ENCODE measurements at regions not wholly inside any gene's neighbourhood (a gene's known extent, or its start where the extent isn't known, plus 50 kb on each side); places are given as distances from the start of the nearest gene placed in this dataset.

DNA sequence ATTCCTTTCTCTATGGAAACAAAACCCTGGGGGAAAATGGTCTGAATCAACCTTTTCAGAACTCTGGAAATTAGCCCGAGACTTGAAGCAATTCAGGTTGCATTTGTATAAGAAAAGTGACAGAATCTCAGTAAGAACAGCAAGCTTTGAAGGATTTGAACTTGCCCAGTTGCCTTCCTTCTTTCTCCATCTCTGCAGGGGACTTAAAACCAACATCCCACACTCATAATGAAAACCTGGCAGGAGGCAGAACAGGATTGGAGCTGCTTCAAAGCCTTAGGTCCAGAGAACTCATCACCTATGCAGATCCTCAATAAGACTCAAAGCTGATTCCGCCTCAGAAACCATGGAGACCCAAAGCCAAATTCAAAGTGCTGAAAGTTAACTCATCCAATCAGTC, 790.5 kb upstream of the ID2 start:
- no peak for DNase-seq (ENCODE audit: low read depth in 4 of 4, low spot score in 3 of 4)

DNA sequence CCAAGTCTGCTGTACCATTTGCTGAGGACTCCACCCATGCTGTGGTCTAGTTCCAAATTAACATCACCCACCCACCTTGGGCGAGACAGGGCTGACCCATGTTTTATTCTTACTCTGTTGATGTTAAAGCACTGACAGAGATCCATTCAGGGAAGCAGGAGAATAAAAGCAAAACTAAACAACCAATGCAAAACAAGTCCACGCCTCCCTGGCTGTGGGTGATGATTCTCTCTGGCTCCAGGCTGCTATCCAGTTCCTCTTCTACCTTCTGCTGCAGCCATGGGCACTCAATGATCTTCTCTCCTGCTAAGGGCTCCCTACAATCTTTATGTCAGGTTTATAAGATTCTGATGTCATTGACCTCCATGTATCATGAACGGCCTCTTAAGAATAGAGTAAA, 786.6 kb upstream of the ID2 start:
- DNase-seq (ENCODE audit: low read depth in 4 of 4, low spot score in 3 of 4), result no peak

DNA sequence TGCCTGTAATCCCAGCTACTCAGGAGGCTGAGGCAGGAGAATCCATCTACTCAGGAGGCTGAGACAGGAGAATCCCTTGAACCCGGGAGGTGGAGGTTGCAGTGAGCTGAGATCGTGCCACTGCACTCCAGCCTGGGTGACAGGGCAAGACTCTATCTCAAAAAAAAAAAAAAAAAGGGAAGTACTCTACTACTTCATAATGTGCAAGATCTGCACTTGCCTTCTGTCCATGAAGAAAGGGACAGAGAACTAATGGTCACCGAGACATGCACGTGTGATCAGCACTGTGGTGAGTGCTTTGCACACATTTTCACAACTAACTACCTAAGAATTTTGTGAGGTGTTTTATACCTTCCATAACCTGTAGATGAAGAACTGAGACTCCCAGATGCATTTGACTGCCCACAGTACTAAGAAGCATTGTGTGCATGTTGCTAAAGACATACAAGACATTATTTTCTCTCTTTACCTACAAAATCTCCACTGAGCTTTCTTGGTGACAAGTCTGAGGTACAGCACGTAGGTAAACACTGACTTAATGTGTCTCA, 784.8 kb upstream of the ID2 start:
- DNase-seq (ENCODE audit: low read depth in 4 of 4, low spot score in 3 of 4), result no peak

DNA sequence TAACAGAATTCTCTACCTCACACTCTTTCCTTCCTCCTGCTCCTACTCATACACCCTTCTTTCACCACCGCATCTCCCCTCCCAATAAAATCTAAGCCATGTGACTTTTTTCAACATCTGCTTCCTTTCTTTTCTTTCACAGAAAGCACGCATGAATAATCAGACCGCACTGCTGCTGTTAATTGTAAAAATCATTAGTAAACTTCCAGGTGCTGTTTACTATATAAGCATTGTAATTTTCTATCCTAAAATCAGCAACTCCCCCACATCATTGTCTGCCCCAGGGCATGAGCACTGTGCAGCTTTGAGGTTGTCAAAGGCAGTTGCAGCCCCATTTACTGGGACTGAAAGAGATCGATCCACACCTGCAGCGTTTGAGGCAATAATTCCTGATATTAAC, 782.6 kb upstream of the ID2 start:
- DNase-seq (ENCODE audit: low read depth in 4 of 4, low spot score in 3 of 4), result no peak

DNA sequence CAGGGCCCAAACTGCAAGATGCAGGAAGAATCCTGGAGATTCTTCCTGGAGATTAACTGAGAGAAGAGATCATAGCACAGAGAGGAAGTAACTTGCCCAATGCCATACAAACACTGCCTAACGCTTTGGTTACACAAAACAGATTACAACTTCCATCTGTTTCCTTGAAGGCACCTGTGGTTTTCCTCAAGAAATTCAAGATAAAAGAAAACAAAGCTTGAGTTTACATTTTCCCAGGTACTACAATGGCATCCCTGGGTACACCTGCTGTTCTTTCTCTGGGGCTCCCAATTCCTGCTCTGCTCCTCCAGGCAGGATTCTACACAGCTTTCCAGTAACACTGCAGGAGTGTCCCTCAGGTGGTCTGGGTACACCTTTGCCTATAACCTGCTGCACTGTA, 781.9 kb upstream of the ID2 start:
- no peak for DNase-seq (ENCODE audit: low read depth in 4 of 4, low spot score in 3 of 4)

DNA sequence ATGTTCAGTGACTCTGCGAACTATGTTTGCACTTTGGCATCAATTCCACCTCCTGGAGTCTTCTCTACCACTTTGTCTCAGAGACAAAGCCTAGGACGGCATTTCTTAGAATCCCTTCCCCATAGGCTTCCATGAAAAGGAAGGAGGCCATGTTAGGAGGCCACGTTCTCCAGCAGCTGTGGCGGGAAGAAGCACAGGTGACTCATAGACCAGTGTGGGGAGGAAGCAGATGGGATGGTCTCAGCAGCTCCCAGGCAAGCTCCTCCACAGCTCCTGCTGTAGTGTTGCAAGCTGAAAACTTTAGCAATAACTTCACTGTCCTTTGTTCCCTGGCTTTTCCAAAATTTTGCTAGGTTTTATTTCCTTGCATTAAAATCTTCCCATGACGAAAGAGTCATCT, 781.3 kb upstream of the ID2 start:
- no peak for DNase-seq (ENCODE audit: low read depth in 4 of 4, low spot score in 3 of 4)

DNA sequence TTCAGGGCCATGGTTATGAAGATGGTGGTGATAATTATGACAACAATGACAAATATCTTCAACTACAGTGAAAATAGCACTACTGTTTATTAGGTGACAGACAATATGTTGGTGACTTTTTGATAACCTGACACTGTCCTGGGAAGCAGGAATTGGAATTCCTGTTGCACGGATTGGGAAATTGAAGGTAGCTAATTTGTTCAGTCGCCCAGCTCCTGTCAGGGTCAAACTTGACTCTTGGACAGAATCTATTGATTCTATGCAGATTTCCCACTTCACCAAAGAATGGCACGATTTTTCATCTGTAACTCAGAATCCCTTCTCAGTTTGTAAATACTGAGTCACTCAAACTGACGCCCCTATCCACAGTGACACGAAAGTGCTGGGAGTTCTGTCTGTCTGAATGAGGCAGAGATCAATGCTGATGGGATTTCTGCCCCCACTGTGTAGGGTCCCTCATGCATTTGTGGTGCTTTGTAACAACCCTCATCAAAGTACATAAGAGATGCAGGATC, 779.5 kb upstream of the ID2 start:
- no peak for DNase-seq (ENCODE audit: low read depth in 4 of 4, low spot score in 3 of 4)

DNA sequence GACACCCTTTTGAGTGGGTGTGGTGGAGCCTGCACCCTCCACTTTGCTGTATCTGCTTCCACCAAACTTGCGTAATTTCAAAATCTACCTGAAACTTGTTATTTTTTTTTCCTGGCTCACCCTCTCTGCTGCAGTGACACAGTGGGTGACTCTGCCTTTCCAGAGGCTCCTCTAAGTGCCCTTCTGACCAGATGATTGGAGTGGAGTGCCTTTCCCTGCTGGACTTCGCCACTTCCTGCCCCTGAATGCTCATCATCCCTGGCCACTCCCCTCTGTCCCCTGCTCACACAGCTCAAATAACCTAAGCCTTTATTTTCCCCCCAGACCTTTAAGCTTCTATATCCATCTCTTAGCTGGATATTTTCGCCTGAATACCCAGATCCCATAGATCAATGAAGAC, 777.5 kb upstream of the ID2 start:
- no peak for DNase-seq (ENCODE audit: low read depth in 4 of 4, low spot score in 3 of 4)

DNA sequence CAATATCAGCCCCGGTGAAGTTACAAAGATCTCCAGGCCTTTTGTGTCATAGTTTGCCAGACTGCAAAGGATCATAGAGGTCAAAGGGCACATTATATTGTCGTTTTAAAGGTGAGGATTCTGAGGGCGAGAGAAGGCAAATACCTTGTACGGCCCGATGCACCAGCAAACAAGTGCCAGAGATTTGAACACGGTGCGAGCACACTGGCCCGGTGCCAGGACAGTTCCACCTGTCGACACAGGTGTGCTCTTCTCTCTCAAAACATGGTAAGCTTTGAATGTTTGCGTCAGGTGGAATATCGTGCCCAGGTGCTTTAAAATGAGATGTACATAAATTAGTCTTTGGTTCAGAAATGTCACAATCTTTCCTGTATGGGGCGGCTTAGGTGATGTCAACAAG, 776.1 kb upstream of the ID2 start:
- no peak for DNase-seq (ENCODE audit: low read depth in 4 of 4, low spot score in 3 of 4)

DNA sequence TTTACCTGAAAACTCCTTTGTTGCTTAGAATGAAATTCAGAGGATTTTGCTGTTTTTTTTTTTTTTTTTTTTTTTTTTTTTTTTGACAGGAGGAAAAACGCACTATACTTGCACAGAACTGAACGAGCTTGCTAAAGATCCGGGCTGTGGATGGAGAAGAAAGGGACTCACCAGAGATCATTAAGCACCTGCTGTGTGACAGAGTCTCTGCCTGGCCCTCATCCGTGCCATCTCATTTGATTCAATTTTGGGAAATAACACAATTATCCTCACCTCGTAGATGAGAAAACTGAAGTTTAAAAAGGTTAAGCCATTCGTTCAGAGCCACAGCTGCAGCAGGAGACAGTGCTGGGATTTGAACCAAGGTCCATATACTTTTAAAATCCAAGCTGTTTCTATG, 775.4 kb upstream of the ID2 start:
- DNase-seq (ENCODE audit: low read depth in 4 of 4, low spot score in 3 of 4), result no peak

DNA sequence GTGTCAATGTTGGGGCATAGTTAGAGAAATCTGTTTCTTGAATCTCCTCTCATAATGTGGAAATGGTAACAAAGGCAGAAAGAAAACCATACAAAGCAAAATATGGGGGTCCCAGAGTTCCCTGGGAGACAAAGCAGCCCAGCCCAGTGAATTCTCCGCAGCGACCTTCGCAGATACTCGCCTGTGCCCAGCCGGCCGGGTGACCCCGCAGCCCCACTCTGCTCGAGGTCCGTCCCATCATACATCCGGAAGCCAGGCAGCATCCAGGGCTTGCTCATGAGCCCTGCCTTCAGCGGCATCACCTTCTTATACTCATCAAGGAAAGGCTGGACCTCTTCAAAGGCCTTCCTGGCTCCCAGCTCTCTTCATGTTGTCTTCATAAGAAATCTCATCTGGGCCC, 774.8 kb upstream of the ID2 start:
- no peak for DNase-seq (ENCODE audit: low read depth in 4 of 4, low spot score in 3 of 4)

DNA sequence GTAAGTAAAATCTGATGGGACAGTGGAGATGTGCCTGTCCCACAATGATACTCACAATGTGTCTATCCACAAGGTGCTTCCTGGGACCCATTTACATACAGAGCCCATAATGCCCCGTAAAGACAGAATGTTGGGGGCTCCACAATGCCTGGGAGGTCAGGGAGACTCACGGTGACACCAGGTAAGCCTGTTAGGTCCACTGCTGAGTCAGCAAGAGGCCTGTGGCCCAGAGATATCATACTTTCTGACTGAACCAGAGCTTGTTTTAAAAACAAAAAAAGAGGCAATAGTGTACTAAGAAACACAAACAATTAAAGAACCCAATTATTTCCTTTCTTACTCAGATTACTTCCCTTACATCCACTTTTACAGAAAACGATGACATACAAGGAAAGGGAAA, 771.1 kb upstream of the ID2 start:
- DNase-seq (ENCODE audit: low read depth in 4 of 4, low spot score in 3 of 4), result no peak

DNA sequence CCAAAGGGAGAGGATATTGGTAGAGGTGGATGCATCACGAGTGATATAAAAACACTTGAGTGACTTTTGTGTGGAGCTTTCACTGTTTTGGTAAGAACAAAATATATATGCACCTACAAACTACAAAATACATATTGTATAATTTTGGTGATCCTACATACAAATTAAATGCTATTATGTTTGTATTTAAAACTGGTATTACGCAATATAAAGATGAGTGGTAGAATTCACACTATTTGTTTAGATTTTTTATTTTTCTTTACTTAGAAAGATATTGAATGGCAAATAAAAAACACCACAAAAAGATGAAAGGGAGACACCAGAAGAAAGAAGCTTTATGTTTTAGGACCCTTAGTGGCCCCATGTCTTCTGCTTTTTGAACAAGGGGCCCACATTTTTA, 770.7 kb upstream of the ID2 start:
- DNase-seq (ENCODE audit: low read depth in 4 of 4, low spot score in 3 of 4), result no peak

DNA sequence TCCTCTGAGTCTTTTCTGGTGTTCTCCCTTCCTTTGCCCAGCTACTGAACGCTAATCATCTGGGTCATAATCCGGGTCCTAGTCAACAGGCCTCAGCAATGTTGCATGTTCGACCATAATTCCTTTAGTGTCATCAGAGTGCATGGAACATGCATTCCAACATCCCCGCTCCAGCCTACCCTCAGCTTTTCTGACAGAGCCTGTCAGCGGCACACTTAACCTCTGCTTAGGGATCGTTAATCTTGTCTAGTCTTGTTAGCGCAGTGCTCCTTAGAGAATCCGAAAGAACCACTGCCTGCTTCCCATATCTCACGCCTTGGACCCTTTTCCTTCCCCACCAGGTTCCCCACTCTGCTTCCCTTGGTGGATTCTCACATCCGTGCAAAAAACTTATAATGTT, 767.9 kb upstream of the ID2 start:
- peak in 3 of 4 donors; percentile 20 to 41 (median 28) for DNase-seq (ENCODE audit: low read depth in 4 of 4, low spot score in 3 of 4)

DNA sequence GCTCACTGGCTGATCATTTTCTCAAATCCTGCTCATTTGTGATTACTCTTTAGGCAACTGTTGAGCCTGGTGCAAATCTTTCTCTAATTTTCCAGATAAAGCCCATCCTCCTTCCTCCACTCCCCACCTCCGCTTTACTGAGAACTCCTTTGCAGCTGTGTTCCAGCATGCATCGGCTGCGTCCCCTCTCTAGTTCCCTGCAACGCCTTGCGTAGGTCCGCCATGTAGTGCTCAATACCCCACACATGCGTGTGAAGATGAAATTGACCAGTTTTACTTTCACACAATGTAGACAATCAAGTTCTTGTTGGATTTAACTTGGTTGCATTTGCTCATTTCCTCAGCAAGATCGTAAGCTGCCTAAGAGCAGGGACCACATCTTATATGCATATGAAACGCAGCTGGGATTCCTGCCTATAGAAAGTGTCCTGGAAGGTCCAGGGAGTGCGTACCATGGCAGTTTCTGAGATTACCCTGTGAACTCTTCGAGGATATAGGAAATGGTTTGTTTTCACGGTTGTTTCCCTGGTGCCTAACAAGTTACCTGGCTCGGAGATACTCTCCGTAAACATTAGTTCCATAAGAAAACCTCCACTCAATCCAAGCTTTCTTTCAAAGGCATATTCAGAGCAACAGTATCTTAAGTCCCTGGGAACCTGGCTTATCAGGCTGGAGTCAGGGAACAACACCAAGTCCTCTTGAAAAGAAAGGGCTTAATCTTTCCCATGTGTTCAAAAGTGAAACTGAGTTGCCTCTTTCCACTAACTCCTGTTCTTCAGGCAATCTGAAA, 766.4 kb upstream of the ID2 start:
- no peak for DNase-seq (ENCODE audit: low read depth in 4 of 4, low spot score in 3 of 4)

DNA sequence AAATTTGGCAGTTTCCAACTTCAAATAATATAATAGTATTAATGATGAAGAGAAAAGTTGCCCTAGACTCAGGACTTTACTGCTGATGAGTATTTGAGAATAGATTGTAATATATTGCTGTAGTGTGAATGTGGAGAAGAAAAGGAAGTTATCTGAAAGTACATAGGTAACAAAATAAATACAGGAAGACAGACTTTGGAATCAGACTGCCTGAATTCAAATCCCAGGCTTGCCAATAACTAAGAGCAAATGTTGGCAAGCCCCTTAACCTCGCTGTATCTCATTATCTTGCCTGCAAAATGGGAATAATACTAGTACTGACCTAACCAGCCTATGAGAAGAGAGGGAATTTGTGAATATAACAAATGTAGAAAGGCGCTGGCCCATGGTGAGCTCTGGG, 765.2 kb upstream of the ID2 start:
- DNase-seq (ENCODE audit: low read depth in 4 of 4, low spot score in 3 of 4), result no peak

DNA sequence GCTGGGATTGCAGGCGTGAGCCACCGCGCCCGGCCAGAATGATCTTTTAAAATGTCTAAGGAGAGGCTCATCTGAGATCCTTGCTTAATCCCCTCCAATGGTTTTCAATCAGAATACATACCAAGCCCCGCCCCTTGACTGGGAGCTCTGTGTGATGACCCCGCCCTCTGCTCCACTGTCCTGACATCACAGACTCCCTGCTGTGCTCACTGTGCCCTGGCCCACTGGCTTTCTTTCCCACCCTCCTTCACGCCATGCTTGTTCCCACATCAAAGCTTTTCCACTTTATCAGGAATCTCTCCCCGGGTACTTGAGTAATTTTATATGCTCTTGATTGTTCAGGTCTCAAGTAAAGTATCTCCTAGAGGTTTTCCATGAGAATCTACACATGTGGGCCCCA, 762.3 kb upstream of the ID2 start:
- no peak for DNase-seq (ENCODE audit: low read depth in 4 of 4, low spot score in 3 of 4)

DNA sequence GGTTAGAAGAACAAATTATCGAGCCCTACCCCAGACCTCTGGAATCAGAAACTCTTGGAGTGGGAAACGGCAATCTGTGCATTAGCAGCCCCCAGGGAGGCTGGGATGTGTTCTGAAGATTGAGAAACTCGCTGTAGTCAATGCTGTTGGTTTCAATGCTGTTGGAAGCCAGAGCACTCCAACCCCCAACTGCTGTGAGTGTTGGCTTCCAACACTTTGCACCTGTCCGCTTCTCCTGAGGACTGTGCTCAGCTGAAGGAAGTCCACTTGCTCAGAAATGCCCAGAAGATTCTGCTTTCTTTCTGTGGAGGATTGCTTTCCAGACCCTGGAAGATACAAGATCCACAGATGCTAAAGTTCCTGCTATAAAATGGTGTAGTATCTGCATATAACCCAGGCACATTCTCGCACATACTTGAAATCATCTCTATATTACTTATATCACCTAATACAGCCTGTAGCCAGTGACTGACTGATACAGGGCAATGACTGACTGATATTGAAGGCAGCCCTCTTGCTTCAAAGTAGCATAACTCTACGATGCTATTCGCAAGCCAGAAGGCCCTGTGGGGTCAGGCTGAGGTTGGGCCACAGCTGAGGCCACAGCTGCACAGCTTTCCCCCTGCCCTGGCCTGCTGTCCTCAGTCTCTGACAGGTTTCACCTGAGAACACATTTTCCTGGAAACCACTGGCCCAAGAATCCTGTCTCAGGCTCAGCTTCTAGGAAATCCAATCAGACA, 757.7 kb upstream of the ID2 start:
- no peak for DNase-seq (ENCODE audit: low read depth in 4 of 4, low spot score in 3 of 4)

DNA sequence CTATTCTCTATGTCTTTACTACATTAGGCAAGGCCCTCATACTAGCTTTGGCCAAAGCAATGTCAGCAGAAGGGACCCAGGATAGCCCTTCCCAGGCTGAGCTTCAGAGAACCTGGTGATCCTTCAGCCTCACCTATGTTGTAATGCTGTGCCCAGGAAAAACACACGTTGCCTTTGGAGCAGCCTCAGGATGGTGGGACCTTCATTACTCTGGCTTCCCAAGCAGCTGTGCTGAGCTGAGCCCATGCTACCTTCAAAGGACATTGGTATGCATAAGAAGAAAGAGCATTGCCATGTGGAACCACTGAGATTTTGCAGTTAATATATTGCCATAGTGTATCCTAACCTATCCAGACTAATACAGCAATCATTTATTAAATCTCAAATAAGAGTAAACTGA, 756.4 kb upstream of the ID2 start:
- DNase-seq (ENCODE audit: low read depth in 4 of 4, low spot score in 3 of 4), result no peak

DNA sequence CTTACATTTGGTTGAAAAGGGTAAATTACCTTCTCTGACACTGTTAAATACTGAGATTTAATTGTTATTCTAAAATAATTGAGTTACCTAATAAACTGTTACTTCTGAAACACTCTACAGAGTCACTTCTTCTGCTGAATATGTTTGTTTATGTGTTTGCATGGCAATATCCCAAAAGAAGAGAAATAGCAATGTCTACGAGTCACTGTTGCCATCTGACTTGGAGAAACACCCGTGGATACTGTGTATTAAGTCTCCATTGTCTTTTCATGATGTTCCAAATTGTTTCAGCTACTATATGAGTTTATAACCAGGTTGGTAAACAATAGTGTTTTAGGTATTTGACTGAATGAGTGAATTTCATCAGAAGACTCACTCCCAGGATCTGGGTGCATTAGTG, 754.2 kb upstream of the ID2 start:
- DNase-seq (ENCODE audit: low read depth in 4 of 4, low spot score in 3 of 4), result no peak

DNA sequence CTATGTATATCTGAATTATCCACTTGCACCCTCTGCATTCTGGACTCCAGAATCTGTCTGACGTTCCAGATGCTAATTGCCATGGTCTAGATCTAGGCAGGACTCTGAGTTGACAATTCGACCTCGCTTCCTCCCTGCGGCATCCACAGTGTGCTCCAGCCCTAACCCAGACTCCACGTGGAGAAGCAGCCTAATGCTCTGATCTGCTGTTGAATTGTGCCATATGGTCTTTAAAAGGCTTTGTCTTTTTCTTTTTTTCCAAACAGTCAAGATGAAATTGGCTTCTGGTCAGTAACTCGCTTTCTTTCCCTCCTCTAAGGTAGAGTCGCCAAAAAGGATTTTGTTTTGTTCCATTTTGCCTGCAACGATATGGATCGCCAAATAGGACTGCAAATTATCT, 752.6 kb upstream of the ID2 start:
- DNase-seq (ENCODE audit: low read depth in 4 of 4, low spot score in 3 of 4), result no peak

Measured in right renal pelvis (tissue), 4 donors.